Suprapubic skin (tissue), 4 donors: ENCODE measurements at regions not wholly inside any gene's neighbourhood (a gene's known extent, or its start where the extent isn't known, plus 50 kb on each side); places are given as distances from the start of the nearest gene placed in this dataset.

Experiments
- DNase-seq, 2 donors: peaks; one replicate each; pipeline ENCODE4 v3.0.0-alpha.2; 2019; ENCODE audit warnings: low spot score in 2 of 2
- H3K27ac ChIP-seq: fragments of 200-600 bp; sonication (generic); one replicate; pipeline ENCODE4 v1.5.1; 2019
- H3K27me3 ChIP-seq: fragments of 200-600 bp; sonication (generic); one replicate; pipeline ENCODE4 v1.5.1; 2019
- H3K36me3 ChIP-seq: fragments of 200-600 bp; sonication (generic); one replicate; pipeline ENCODE4 v1.5.1; 2019
- H3K4me1 ChIP-seq: fragments of 200-600 bp; sonication (generic); one replicate; pipeline ENCODE4 v1.5.1; 2019
- H3K4me3 ChIP-seq: fragments of 200-600 bp; sonication (generic); one replicate; pipeline ENCODE4 v1.5.1; 2019; ENCODE audit warnings: mild to moderate bottlenecking
- H3K9me3 ChIP-seq: fragments of 200-600 bp; sonication (generic); one replicate; pipeline ENCODE4 v1.5.1; 2019
- EP300 ChIP-seq: sonication (generic); formaldehyde crosslinking; IDR thresholded peaks from one replicate; pipeline ENCODE4 v1.6.1; 2017; ENCODE audit warnings: antibody characterized with exemption
- POLR2A ChIP-seq, 2 donors: fragments of 450-650 bp; IDR thresholded peaks; one replicate each; pipeline ENCODE4 v1.6.1; 2017; ENCODE audit warnings: antibody characterized with exemption in 2 of 2, mild to moderate bottlenecking in 2 of 2, moderate library complexity in 2 of 2
- POLR2AphosphoS5 ChIP-seq, 3 donors: sonication (generic); formaldehyde crosslinking; IDR thresholded peaks; one replicate each; pipeline ENCODE4 v1.6.1; 2017; ENCODE audit warnings: antibody characterized with exemption in 3 of 3
- whole genome bisulfite sequencing: methylation state at CpG from one replicate; pipeline ENCODE4 v1.1.5; 2018; 5-methylcytosine and 5-hydroxymethylcytosine counted together
- TF ChIP-seq, protein P1 (sequence below), 2 donors: fragments of 200-600 bp in 1 of 2; fragments of 450-650 bp in 1 of 2; sonication (generic) in 1 of 2; IDR thresholded peaks; one replicate each; pipeline ENCODE4 v1.5.1; 2016 to 2019; ENCODE audit warnings: antibody characterized with exemption in 2 of 2, mild to moderate bottlenecking in 1 of 2, moderate library complexity in 1 of 2

DNA sequence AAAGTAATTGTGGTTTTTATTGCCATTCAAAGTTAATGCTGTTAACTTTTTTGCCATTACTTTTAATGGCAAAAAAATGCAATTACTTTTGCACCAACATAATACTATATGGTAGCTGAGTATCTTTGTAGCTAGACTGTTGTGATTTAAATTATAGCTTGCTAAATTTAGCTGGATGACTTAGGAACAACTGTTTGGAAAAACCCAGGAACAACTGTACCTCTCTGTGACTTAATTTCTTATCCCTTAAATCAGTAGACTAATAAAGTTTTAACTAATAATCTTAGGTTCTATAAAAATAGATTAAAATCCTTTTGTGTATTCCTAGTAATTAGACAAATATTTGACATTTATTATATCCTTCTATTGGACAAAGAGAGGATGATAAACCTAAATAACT lies 268.2 kb downstream of the TENT5A start:
- no peak for DNase-seq
- TF ChIP-seq, protein P1, sequence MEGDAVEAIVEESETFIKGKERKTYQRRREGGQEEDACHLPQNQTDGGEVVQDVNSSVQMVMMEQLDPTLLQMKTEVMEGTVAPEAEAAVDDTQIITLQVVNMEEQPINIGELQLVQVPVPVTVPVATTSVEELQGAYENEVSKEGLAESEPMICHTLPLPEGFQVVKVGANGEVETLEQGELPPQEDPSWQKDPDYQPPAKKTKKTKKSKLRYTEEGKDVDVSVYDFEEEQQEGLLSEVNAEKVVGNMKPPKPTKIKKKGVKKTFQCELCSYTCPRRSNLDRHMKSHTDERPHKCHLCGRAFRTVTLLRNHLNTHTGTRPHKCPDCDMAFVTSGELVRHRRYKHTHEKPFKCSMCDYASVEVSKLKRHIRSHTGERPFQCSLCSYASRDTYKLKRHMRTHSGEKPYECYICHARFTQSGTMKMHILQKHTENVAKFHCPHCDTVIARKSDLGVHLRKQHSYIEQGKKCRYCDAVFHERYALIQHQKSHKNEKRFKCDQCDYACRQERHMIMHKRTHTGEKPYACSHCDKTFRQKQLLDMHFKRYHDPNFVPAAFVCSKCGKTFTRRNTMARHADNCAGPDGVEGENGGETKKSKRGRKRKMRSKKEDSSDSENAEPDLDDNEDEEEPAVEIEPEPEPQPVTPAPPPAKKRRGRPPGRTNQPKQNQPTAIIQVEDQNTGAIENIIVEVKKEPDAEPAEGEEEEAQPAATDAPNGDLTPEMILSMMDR (IDR thresholded peaks at IDR 0.05) = no peak
- TF ChIP-seq EP300 = no peak
- TF ChIP-seq POLR2AphosphoS5 (IDR thresholded peaks at IDR 0.05) = no peak
- no peak for TF ChIP-seq POLR2A (IDR thresholded peaks at IDR 0.05)
- H3K27ac ChIP-seq = no peak overlapping the region
- peaks cover 3% of the 10 kb centered on the region for H3K4me1 ChIP-seq
- H3K27me3 ChIP-seq = no peaks in the 10 kb centered on the region
- H3K9me3 ChIP-seq = no peaks in the 10 kb centered on the region
- no peaks in the 10 kb centered on the region for H3K36me3 ChIP-seq
- H3K4me3 ChIP-seq = no peak overlapping the region

DNA sequence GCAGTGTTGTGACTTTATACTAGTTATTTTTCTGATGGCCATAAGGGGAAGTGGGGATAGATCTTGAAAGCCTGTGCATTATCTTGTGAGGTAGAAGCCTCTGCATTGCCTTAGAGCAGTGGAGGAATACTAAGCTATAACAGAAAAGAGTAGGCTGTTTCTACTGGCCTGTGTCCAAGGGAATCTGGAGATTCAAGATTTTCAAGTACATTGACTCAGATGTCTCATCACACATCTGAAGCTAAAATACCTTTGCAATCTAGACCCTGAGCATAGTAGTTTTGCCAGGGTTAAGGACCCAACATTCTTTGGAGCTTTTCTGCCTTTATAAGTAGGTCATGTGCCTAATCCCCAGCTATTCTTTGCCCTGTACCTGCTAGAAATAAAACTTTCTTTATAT lies 272.3 kb downstream of the TENT5A start:
- H3K27me3 ChIP-seq = no peaks in the 10 kb centered on the region
- no peak overlapping the region for H3K4me3 ChIP-seq
- no peaks in the 10 kb centered on the region for H3K36me3 ChIP-seq
- H3K27ac ChIP-seq = no peak overlapping the region
- TF ChIP-seq EP300 (no peak), POLR2A (IDR thresholded peaks at IDR 0.05) (no peak), POLR2AphosphoS5 (IDR thresholded peaks at IDR 0.05) (no peak)
- TF ChIP-seq, protein P1 (IDR thresholded peaks at IDR 0.05) = no peak
- H3K9me3 ChIP-seq = no peaks in the 10 kb centered on the region
- peaks cover 3% of the 10 kb centered on the region for H3K4me1 ChIP-seq
- no peak for DNase-seq

GRCh38 chr6:81476881-81477280 lies 275.6 kb downstream of the TENT5A start:
- no peaks in the 10 kb centered on the region for H3K9me3 ChIP-seq
- no peak overlapping the region for H3K27ac ChIP-seq
- TF ChIP-seq EP300 (no peak), POLR2A (IDR thresholded peaks at IDR 0.05) (no peak), POLR2AphosphoS5 (IDR thresholded peaks at IDR 0.05) (no peak)
- TF ChIP-seq, protein P1 (IDR thresholded peaks at IDR 0.05) = no peak
- no peak for DNase-seq
- H3K36me3 ChIP-seq = no peaks in the 10 kb centered on the region
- no peak overlapping the region for H3K4me3 ChIP-seq
- no peaks in the 10 kb centered on the region for H3K27me3 ChIP-seq
- peaks cover 3% of the 10 kb centered on the region for H3K4me1 ChIP-seq

DNA sequence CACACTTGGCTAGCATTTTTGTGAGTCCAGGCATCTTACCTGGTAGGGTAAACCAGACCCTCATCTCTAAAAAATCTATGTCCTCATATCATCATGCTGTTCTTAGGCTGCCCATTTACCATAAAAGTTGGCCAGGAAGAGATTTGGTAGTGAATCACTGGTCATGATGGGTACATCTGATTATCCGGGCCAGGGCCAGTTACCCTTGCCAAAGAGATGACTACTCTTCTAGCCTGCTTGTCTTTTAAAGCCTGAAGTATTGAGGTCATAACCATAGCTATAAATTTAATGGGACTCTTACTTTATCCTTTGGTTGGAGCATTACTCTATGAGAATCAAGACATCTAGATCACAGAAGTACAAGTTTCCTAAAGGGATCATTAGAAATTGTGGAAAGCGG lies 276.8 kb downstream of the TENT5A start:
- Histone ChIP-seq H3K9me3 (no peaks in the 10 kb centered on the region), H3K36me3 (no peaks in the 10 kb centered on the region)
- 88% methylated on average over 2 of the region's 2 CpGs for WGBS

GRCh38 chr6:81465859-81466258 lies 286.6 kb downstream of the TENT5A start:
- DNase-seq = no peak
- TF ChIP-seq EP300 = no peak
- no peak for TF ChIP-seq POLR2A (IDR thresholded peaks at IDR 0.05)
- TF ChIP-seq, protein P1 (IDR thresholded peaks at IDR 0.05) = peak; percentile 4 to 27
- TF ChIP-seq POLR2AphosphoS5 (IDR thresholded peaks at IDR 0.05) = no peak
- Histone ChIP-seq H3K27ac (no peak overlapping the region), H3K27me3 (no peaks in the 10 kb centered on the region), H3K4me1 (no peaks in the 10 kb centered on the region), H3K36me3 (no peaks in the 10 kb centered on the region), H3K4me3 (no peak overlapping the region), H3K9me3 (no peaks in the 10 kb centered on the region)

More for the DNA sequence above, 276.8 kb downstream of the TENT5A start:
- Histone ChIP-seq H3K27ac (no peak overlapping the region), H3K27me3 (no peaks in the 10 kb centered on the region), H3K4me1 (peaks cover 3% of the 10 kb centered on the region), H3K4me3 (no peak overlapping the region)
- DNase-seq = no peak
- no peak for TF ChIP-seq POLR2AphosphoS5 (IDR thresholded peaks at IDR 0.05)
- TF ChIP-seq POLR2A (IDR thresholded peaks at IDR 0.05) = no peak
- TF ChIP-seq EP300 = no peak
- TF ChIP-seq, protein P1 (IDR thresholded peaks at IDR 0.05) = no peak
